Naive thymus-derived CD4-positive, alpha-beta T cell (primary cell): ENCODE measurements at regions not wholly inside any gene's neighbourhood (a gene's known extent, or its start where the extent isn't known, plus 50 kb on each side); places are given as distances from the start of the nearest gene placed in this dataset.
"Not testable (repeated sequence)": the region's sequence is repeated elsewhere in the genome, so short reads cannot be mapped to it uniquely, and the experiment has no call there.

ENCODE experiments used
- ATAC-seq: fragments of 150-1000 bp; cut with Tn5 transposase; 2 replicates; pipeline ENCODE4 v1.10.0; 2021; ENCODE audit warnings: mild to moderate bottlenecking, moderate library complexity
- CTCF ChIA-PET: fragments of 350-600 bp; sonication (Branson Sonifier 250); formaldehyde crosslinking; loops from one replicate; lab custom pipeline; 2021; ENCODE audit warnings: antibody characterized with exemption; lab: Charles Lee
- POLR2A ChIA-PET: fragments of 350-600 bp; sonication (Branson Sonifier 250); formaldehyde crosslinking; loops from one replicate; lab custom pipeline; 2021; ENCODE audit warnings: antibody characterized with exemption, inconsistent platforms; lab: Charles Lee
- DNase-seq, 9 donors: peaks; one replicate each; pipeline versions ENCODE4 v3.0.0 to v3.0.0-alpha.2; 2020 to 2022; ENCODE audit warnings: mixed read lengths in 1 of 9
- H3K27ac ChIP-seq: one replicate; pipeline ENCODE4 v1.7.0; 2013; ENCODE audit warnings: mild to moderate bottlenecking, low read depth, low read length, moderate library complexity
- H3K27me3 ChIP-seq, 2 donors: one replicate each; pipeline ENCODE4 v1.7.0; 2013; ENCODE audit warnings: low read length in 2 of 2, mild to moderate bottlenecking in 2 of 2, moderate library complexity in 2 of 2; ENCODE audit not compliant: control insufficient read depth in 2 of 2, insufficient read depth in 2 of 2
- H3K36me3 ChIP-seq, 3 experiments: 1 replicate in 2 of 3; 2 replicates in 1 of 3; pipeline ENCODE4 v1.7.0; 2013; ENCODE audit warnings: low read length in 3 of 3, mild to moderate bottlenecking in 3 of 3, moderate library complexity in 1 of 3; ENCODE audit not compliant: insufficient read depth in 3 of 3, control insufficient read depth in 2 of 3
- H3K4me1 ChIP-seq, 2 donors: one replicate each; pipeline ENCODE4 v1.7.0; 2013; ENCODE audit warnings: low read length in 2 of 2, mild to moderate bottlenecking in 2 of 2, moderate library complexity in 1 of 2; ENCODE audit not compliant: control insufficient read depth in 2 of 2, insufficient read depth in 2 of 2
- H3K4me3 ChIP-seq: 2 replicates; pipeline ENCODE4 v1.7.0; 2013; ENCODE audit warnings: mild to moderate bottlenecking, low read length
- H3K9me3 ChIP-seq, 3 experiments: 1 replicate in 2 of 3; 2 replicates in 1 of 3; pipeline ENCODE4 v1.7.0; 2013; ENCODE audit warnings: low read length in 3 of 3; ENCODE audit not compliant: control insufficient read depth in 2 of 3
- H3K27ac Mint-ChIP-seq, 9 donors: one replicate each; pipeline ENCODE4 v1.8.0; 2020 to 2022; ENCODE audit warnings: mixed read lengths in 9 of 9, mild to moderate bottlenecking in 8 of 9, moderate library complexity in 5 of 9, inconsistent platforms in 2 of 9
- H3K27me3 Mint-ChIP-seq, 5 donors: one replicate each; pipeline ENCODE4 v1.8.0; 2021 to 2022; ENCODE audit warnings: mixed read lengths in 5 of 5, mild to moderate bottlenecking in 1 of 5
- H3K36me3 Mint-ChIP-seq, 5 donors: one replicate each; pipeline ENCODE4 v1.8.0; 2020 to 2022; ENCODE audit warnings: mixed read lengths in 5 of 5, mild to moderate bottlenecking in 3 of 5, inconsistent platforms in 1 of 5
- H3K4me1 Mint-ChIP-seq, 7 donors: one replicate each; pipeline ENCODE4 v1.8.0; 2020 to 2022; ENCODE audit warnings: mixed read lengths in 7 of 7, mild to moderate bottlenecking in 3 of 7, inconsistent platforms in 1 of 7
- H3K4me3 Mint-ChIP-seq, 10 donors: one replicate each; pipeline ENCODE4 v1.8.0; 2020 to 2022; ENCODE audit warnings: mild to moderate bottlenecking in 10 of 10, mixed read lengths in 10 of 10, moderate library complexity in 6 of 10, inconsistent platforms in 2 of 10
- H3K9me3 Mint-ChIP-seq, 11 donors: one replicate each; pipeline ENCODE4 v1.8.0; 2020 to 2022; ENCODE audit warnings: mixed read lengths in 11 of 11, mild to moderate bottlenecking in 4 of 11, inconsistent platforms in 1 of 11, moderate library complexity in 1 of 11
- intact Hi-C, 2 donors: fragments of 100-400 bp; cut with micrococcal nuclease; formaldehyde crosslinking; loops; one replicate each; pipeline ENCODE4 v1.15.1; 2023

- H3K27ac ChIP-seq, CTCF ChIA-PET, H3K4me1 ChIP-seq, ATAC-seq, POLR2A ChIA-PET, H3K36me3 ChIP-seq, H3K4me1 Mint-ChIP-seq, H3K36me3 Mint-ChIP-seq, H3K9me3 ChIP-seq, DNase-seq, H3K9me3 Mint-ChIP-seq, H3K27ac Mint-ChIP-seq, H3K4me3 Mint-ChIP-seq, intact Hi-C loops, H3K4me3 ChIP-seq, H3K27me3 ChIP-seq: not testable (repeated sequence)
- H3K27me3 Mint-ChIP-seq, result peaks cover 9 to 32% (median 15%) of the 10 kb centered on the region in 5 donors
These were observed 94.4 kb upstream of the PRSS3 start for GRCh38 chr9:33700940-33701339.

GRCh38 chr9:33703430-33704102, 91.8 kb upstream of the PRSS3 start:
- ATAC-seq, result no peak
- peaks cover 0 to 4% (median 0%) of the 10 kb centered on the region in 5 donors for H3K36me3 Mint-ChIP-seq
- H3K27ac Mint-ChIP-seq, result no peak overlapping the region
- no peak overlapping the region for H3K4me3 ChIP-seq
- H3K4me1 ChIP-seq, result no peaks in the 10 kb centered on the region
- no peak overlapping the region for H3K27ac ChIP-seq
- H3K9me3 Mint-ChIP-seq, result peaks cover 0 to 10% (median 3%) of the 10 kb centered on the region in 11 donors
- H3K4me3 Mint-ChIP-seq, result no peak overlapping the region
- H3K27me3 ChIP-seq, result peaks cover 0 to 5% of the 10 kb centered on the region in 2 donors
- no peaks in the 10 kb centered on the region for H3K36me3 ChIP-seq
- H3K27me3 Mint-ChIP-seq, result peaks cover 9 to 25% (median 20%) of the 10 kb centered on the region in 5 donors
- H3K9me3 ChIP-seq, result no peaks in the 10 kb centered on the region
- H3K4me1 Mint-ChIP-seq, result peaks cover 0 to 3% (median 0%) of the 10 kb centered on the region in 7 donors
- intact Hi-C loops, result no loop called here
- DNase-seq, result no peak
- ChIA-PET POLR2A (no interaction called here), CTCF (no interaction called here)

DNA sequence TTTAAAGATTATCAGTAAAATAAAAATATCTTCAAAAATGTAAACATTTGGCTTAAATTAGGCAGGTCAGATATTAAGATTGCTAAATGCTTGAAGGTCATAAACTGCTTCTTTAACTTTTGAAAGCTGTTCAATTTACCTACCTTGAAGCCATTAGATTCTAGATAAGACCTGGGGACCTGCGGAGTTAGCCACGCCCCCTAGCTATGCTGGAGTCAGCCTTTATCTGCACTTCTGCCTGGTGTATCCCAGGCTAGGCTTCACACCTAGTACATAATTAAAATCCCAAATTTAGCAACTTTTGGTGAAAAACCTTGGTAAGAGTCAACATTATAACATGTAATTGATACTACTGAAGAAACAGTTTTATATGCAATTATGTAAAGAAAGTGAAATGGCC, 89.9 kb upstream of the PRSS3 start:
- H3K4me1 Mint-ChIP-seq, H3K36me3 Mint-ChIP-seq, H3K36me3 ChIP-seq, ATAC-seq, intact Hi-C loops, POLR2A ChIA-PET, CTCF ChIA-PET, H3K4me3 Mint-ChIP-seq, H3K27ac ChIP-seq, H3K4me1 ChIP-seq, H3K4me3 ChIP-seq, H3K27me3 ChIP-seq, H3K9me3 ChIP-seq, H3K27ac Mint-ChIP-seq, DNase-seq: not testable (repeated sequence)
- Mint-ChIP-seq H3K9me3 (peaks cover 0 to 10% (median 3%) of the 10 kb centered on the region in 11 donors), H3K27me3 (peaks cover 9 to 37% (median 16%) of the 10 kb centered on the region in 5 donors)

DNA sequence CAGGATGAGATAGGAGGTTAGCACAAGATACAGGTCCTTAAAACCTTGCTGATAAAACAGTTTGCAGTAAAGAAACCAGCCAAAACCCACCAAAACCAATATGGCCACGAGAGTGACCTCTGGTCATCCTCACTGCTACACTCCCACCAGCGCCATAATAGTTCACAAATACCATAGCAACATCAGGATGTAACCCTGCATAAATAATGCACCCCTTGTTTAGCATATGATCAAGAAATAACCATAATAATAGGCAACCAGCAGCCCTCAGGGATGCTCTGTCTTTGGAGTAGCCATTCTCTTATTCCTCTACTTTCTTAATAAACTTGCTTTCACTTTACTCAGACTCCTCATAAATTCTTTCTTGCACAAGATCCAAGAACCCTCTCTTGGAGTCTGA, 86.9 kb upstream of the PRSS3 start:
- Histone ChIP-seq H3K4me3 (no peak overlapping the region), H3K27ac (no peak overlapping the region), H3K27me3 (peaks cover 0 to 5% of the 10 kb centered on the region in 2 donors), H3K9me3 (no peaks in the 10 kb centered on the region), H3K4me1 (no peaks in the 10 kb centered on the region), H3K36me3 (no peaks in the 10 kb centered on the region)
- intact Hi-C loops, result no loop called here
- POLR2A ChIA-PET, result interaction anchor here (0.9 kb wide), 1 partner anchor 70 kb away, joined by 5 read pairs; no protein-coding TSS in a partner anchor
- DNase-seq (no peak), ATAC-seq (no peak)
- no peak overlapping the region for H3K27ac Mint-ChIP-seq
- H3K4me3 Mint-ChIP-seq, result no peak overlapping the region
- peaks cover 0 to 10% (median 3%) of the 10 kb centered on the region in 11 donors for H3K9me3 Mint-ChIP-seq
- peaks cover 0 to 4% (median 0%) of the 10 kb centered on the region in 5 donors for H3K36me3 Mint-ChIP-seq
- H3K27me3 Mint-ChIP-seq, result peaks cover 9 to 52% (median 25%) of the 10 kb centered on the region in 5 donors
- CTCF ChIA-PET, result interaction anchor here (1.6 kb wide), 1 partner anchor 12 kb away, joined by 7 read pairs; no protein-coding TSS in a partner anchor
- H3K4me1 Mint-ChIP-seq, result no peaks in the 10 kb centered on the region

- H3K4me3 Mint-ChIP-seq, result no peak overlapping the region
- no peak for DNase-seq
- Histone ChIP-seq H3K4me1 (no peaks in the 10 kb centered on the region), H3K27me3 (peaks cover 0 to 5% of the 10 kb centered on the region in 2 donors), H3K27ac (no peak overlapping the region), H3K9me3 (no peaks in the 10 kb centered on the region), H3K36me3 (no peaks in the 10 kb centered on the region), H3K4me3 (no peak overlapping the region)
- ATAC-seq, result no peak
- peaks cover 9 to 49% (median 25%) of the 10 kb centered on the region in 5 donors for H3K27me3 Mint-ChIP-seq
- intact Hi-C loops, result no loop called here
- no peaks in the 10 kb centered on the region for H3K4me1 Mint-ChIP-seq
- ChIA-PET CTCF (interaction anchor here (1.6 kb wide), 1 partner anchor 12 kb away, joined by 7 read pairs; no protein-coding TSS in a partner anchor), POLR2A (no interaction called here)
- no peak overlapping the region for H3K27ac Mint-ChIP-seq
- H3K36me3 Mint-ChIP-seq, result peaks cover 0 to 4% (median 0%) of the 10 kb centered on the region in 5 donors
- H3K9me3 Mint-ChIP-seq, result peaks cover 0 to 10% (median 3%) of the 10 kb centered on the region in 11 donors
These were observed 86.1 kb upstream of the PRSS3 start for GRCh38 chr9:33709269-33709668.

DNA sequence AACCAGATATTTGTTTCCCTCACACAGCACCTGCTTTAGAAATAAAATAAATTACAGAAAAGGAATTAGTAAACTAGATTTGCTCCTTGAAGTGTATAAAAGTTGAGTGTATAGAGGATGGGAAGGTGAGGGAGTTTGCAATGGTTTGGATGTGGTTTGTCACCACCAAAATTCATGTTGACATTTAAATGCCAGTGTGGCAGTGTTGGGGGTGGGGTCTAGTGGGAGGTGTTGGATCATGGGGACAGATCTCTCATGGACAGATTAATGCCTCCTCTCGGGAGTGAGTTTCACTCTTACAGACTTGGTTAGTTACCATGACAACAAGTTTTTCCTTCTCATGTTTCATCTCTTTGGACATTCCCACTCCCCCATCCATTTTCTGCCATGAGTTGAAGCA, 83.9 kb upstream of the PRSS3 start:
- H3K27me3 ChIP-seq, CTCF ChIA-PET: not testable (repeated sequence)

GRCh38 chr9:33714989-33715388, 80.4 kb upstream of the PRSS3 start:
- H3K27ac Mint-ChIP-seq, result no peak overlapping the region
- CTCF ChIA-PET, result no interaction called here
- peaks cover 0 to 1% (median 0%) of the 10 kb centered on the region in 7 donors for H3K4me1 Mint-ChIP-seq
- peaks cover 0 to 20% (median 11%) of the 10 kb centered on the region in 5 donors for H3K27me3 Mint-ChIP-seq
- no peak overlapping the region for H3K4me3 Mint-ChIP-seq
- DNase-seq, result no peak
- H3K4me1 ChIP-seq, result no peaks in the 10 kb centered on the region
- H3K4me3 ChIP-seq, result no peak overlapping the region
- H3K9me3 Mint-ChIP-seq, result no peaks in the 10 kb centered on the region
- no peaks in the 10 kb centered on the region for H3K36me3 Mint-ChIP-seq
- H3K27me3 ChIP-seq, result no peaks in the 10 kb centered on the region
- POLR2A ChIA-PET, result no interaction called here
- H3K36me3 ChIP-seq, result no peaks in the 10 kb centered on the region
- H3K9me3 ChIP-seq, result no peaks in the 10 kb centered on the region
- intact Hi-C loops, result no loop called here
- H3K27ac ChIP-seq, result no peak overlapping the region
- peak; percentile 23 for ATAC-seq

More for the DNA sequence above, 83.9 kb upstream of the PRSS3 start:
- H3K4me1 Mint-ChIP-seq, H3K36me3 ChIP-seq, H3K9me3 Mint-ChIP-seq, H3K4me3 Mint-ChIP-seq, H3K27ac Mint-ChIP-seq, H3K4me1 ChIP-seq, H3K27ac ChIP-seq, DNase-seq, H3K4me3 ChIP-seq, H3K36me3 Mint-ChIP-seq, POLR2A ChIA-PET, ATAC-seq, intact Hi-C loops, H3K9me3 ChIP-seq: not testable (repeated sequence)
- peaks cover 0 to 49% (median 17%) of the 10 kb centered on the region in 5 donors for H3K27me3 Mint-ChIP-seq
